Progenitor cell of endocrine pancreas (in vitro differentiated cells): ENCODE measurements at regions not wholly inside any gene's neighbourhood (a gene's known extent, or its start where the extent isn't known, plus 50 kb on each side); places are given as distances from the start of the nearest gene placed in this dataset.

Experiments
- DNase-seq: peaks from one replicate; pipeline ENCODE4 v3.0.0; 2021; ENCODE audit warnings: low spot score; ENCODE audit not compliant: unreplicated experiment
- H3K27ac Mint-ChIP-seq: 2 replicates; pipeline ENCODE4 v1.8.0; 2021; ENCODE audit warnings: mild to moderate bottlenecking, moderate library complexity, mixed read lengths
- H3K27me3 Mint-ChIP-seq: 2 replicates; pipeline ENCODE4 v1.8.0; 2021; ENCODE audit warnings: mixed read lengths
- H3K36me3 Mint-ChIP-seq: 2 replicates; pipeline ENCODE4 v1.8.0; 2022; ENCODE audit warnings: mixed read lengths; ENCODE audit not compliant: insufficient read depth
- H3K4me1 Mint-ChIP-seq: 2 replicates; pipeline ENCODE4 v1.8.0; 2021; ENCODE audit warnings: low read depth, mixed read lengths
- H3K4me3 Mint-ChIP-seq: 2 replicates; pipeline ENCODE4 v1.8.0; 2021; ENCODE audit warnings: low read depth, mild to moderate bottlenecking, moderate library complexity, mixed read lengths
- H3K9me3 Mint-ChIP-seq: 2 replicates; pipeline ENCODE4 v1.8.0; 2021; ENCODE audit warnings: low read depth, mixed read lengths
- CTCF ChIP-seq: fragments of 200-600 bp; sonication (generic); IDR thresholded peaks from one replicate; pipeline ENCODE4 v1.5.0; 2021; ENCODE audit warnings: antibody characterized with exemption, mild to moderate bottlenecking; ENCODE audit not compliant: unreplicated experiment

DNA sequence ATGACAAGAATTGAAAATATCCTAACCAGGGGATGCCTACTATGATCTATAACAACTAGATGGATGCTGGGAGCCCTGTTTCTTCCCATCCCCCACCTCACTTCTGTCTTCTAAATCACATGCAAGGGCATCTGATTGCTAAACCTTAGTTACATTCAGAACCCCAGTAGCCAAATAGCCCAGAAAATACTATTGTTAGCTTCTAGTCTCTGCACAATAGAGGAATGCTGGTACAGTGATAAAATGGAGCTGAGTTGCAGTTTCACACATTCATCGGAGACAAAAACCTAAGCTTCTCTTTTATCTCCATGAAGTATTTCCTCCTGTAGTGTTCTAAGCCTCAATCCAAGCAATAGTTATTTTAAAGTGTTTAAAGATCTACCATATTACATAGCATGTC is 942.9 kb downstream of the RPS29 start:
- Mint-ChIP-seq H3K36me3 (no peaks in the 10 kb centered on the region), H3K4me3 (no peak overlapping the region), H3K27ac (no peak overlapping the region), H3K4me1 (no peaks in the 10 kb centered on the region), H3K27me3 (no peaks in the 10 kb centered on the region), H3K9me3 (peaks cover 12% of the 10 kb centered on the region)
- no peak for DNase-seq
- TF ChIP-seq CTCF, result no peak

DNA sequence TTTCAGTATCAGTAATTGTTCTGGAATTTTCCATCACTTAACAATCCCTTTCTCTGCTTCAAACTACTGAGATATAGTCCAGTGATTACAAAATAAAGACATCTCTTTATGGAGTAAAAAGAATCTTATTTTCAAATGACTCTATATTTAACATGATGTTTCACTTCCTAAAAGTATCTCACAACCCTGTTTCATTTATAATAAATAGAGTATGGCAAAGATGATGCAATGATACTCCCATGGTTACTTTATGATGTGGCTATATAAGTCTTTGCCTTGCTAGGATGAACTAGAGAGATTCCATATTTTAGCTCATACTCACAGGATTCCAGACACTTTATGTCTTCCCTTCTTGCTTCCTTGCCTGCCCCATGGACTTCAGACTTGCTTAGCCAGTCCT is 953.5 kb upstream of the MDGA2 start:
- TF ChIP-seq CTCF, result no peak
- H3K27ac Mint-ChIP-seq, result no peak overlapping the region
- no peak overlapping the region for H3K4me3 Mint-ChIP-seq
- no peak for DNase-seq
- no peaks in the 10 kb centered on the region for H3K36me3 Mint-ChIP-seq
- no peaks in the 10 kb centered on the region for H3K27me3 Mint-ChIP-seq
- peaks cover 7% of the 10 kb centered on the region for H3K4me1 Mint-ChIP-seq
- H3K9me3 Mint-ChIP-seq, result peaks cover 5% of the 10 kb centered on the region

GRCh38 chr14:48622980-48623379 is 947.6 kb upstream of the MDGA2 start:
- H3K4me3 Mint-ChIP-seq, result no peak overlapping the region
- H3K36me3 Mint-ChIP-seq, result no peaks in the 10 kb centered on the region
- H3K9me3 Mint-ChIP-seq, result no peaks in the 10 kb centered on the region
- H3K4me1 Mint-ChIP-seq, result peaks cover 3% of the 10 kb centered on the region
- no peak overlapping the region for H3K27ac Mint-ChIP-seq
- DNase-seq, result no peak
- no peak for TF ChIP-seq CTCF
- no peaks in the 10 kb centered on the region for H3K27me3 Mint-ChIP-seq

DNA sequence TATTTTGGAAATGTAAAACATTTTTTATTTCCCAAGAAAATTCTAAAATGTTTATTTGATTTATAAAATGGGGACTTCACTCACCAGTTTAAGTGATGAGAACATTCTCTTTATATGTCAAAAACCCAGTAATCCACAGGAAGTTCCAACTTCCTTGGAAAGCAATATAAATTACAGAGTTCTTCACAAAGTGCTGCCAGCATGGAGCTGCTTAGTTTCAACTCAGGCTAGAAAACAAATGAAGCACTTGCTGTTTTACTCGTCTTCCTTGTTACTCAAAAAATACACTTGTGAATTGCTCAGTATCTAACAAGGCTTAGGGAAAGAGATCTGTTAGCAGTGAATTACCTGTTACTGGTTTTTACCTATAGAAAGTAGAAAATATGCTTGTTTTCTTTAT is 942.7 kb upstream of the MDGA2 start:
- TF ChIP-seq CTCF, result no peak
- Mint-ChIP-seq H3K4me1 (peaks cover 4% of the 10 kb centered on the region), H3K4me3 (no peak overlapping the region), H3K27me3 (no peaks in the 10 kb centered on the region), H3K27ac (no peak overlapping the region), H3K36me3 (no peaks in the 10 kb centered on the region), H3K9me3 (no peaks in the 10 kb centered on the region)
- no peak for DNase-seq

GRCh38 chr14:48616931-48617330 is 941.5 kb upstream of the MDGA2 start:
- no peaks in the 10 kb centered on the region for H3K36me3 Mint-ChIP-seq
- H3K27ac Mint-ChIP-seq, result no peak overlapping the region
- H3K27me3 Mint-ChIP-seq, result no peaks in the 10 kb centered on the region
- no peak overlapping the region for H3K4me3 Mint-ChIP-seq
- H3K9me3 Mint-ChIP-seq, result peaks cover 4% of the 10 kb centered on the region
- DNase-seq, result no peak
- no peak for TF ChIP-seq CTCF
- peaks cover 4% of the 10 kb centered on the region for H3K4me1 Mint-ChIP-seq
